KMS-11 (cell line): ENCODE measurements at regions not wholly inside any gene's neighbourhood (a gene's known extent, or its start where the extent isn't known, plus 50 kb on each side); places are given as distances from the start of the nearest gene placed in this dataset.

Experiments
- H2AFZ ChIP-seq: fragments of 200-600 bp; sonication (generic); 2 replicates; pipeline ENCODE4 v1.6.1; 2016; ENCODE audit warnings: antibody characterized with exemption, mixed run types, low read depth
- H3K27ac ChIP-seq: fragments of 200-600 bp; sonication (generic); 2 replicates; pipeline ENCODE4 v1.6.1; 2016; ENCODE audit warnings: mild to moderate bottlenecking, mixed run types
- H3K27me3 ChIP-seq: fragments of 200-600 bp; sonication (generic); 2 replicates; pipeline ENCODE4 v1.6.1; 2017; ENCODE audit warnings: mild to moderate bottlenecking, low read depth, mixed run types, moderate library complexity; ENCODE audit not compliant: insufficient read depth
- H3K36me3 ChIP-seq: fragments of 200-600 bp; sonication (generic); 2 replicates; pipeline ENCODE4 v1.6.1; 2017; ENCODE audit warnings: mild to moderate bottlenecking, mixed run types; ENCODE audit not compliant: insufficient read depth
- H3K4me1 ChIP-seq: fragments of 200-600 bp; sonication (generic); 2 replicates; pipeline ENCODE4 v1.6.1; 2016; ENCODE audit warnings: mild to moderate bottlenecking, low read depth, mixed run types; ENCODE audit not compliant: poor library complexity, severe bottlenecking
- H3K4me2 ChIP-seq: fragments of 200-600 bp; sonication (generic); 2 replicates; pipeline ENCODE4 v1.7.0; 2016; ENCODE audit warnings: mild to moderate bottlenecking, mixed run types
- H3K4me3 ChIP-seq: fragments of 200-600 bp; sonication (generic); IDR thresholded peaks from 2 replicates; pipeline ENCODE4 v1.6.1; 2017; ENCODE audit warnings: low read depth, low read length, mixed read lengths; ENCODE audit not compliant: insufficient read depth
- H3K79me2 ChIP-seq: fragments of 200-600 bp; sonication (generic); 2 replicates; pipeline ENCODE4 v1.6.1; 2016; ENCODE audit warnings: low read depth, mixed run types; ENCODE audit not compliant: insufficient read depth
- H3K9ac ChIP-seq: fragments of 200-600 bp; sonication (generic); 2 replicates; pipeline ENCODE4 v1.6.1; 2016; ENCODE audit warnings: mild to moderate bottlenecking, mixed run types
- H4K20me1 ChIP-seq: fragments of 200-600 bp; sonication (generic); 2 replicates; pipeline ENCODE4 v1.6.1; 2016; ENCODE audit warnings: mild to moderate bottlenecking, mixed run types; ENCODE audit not compliant: insufficient read depth
- TF ChIP-seq, protein P1 (sequence below): fragments of 200-600 bp; sonication (generic); conservative IDR thresholded peaks from 2 replicates; pipeline ENCODE4 v1.6.1; 2017; ENCODE audit warnings: low read depth, mild to moderate bottlenecking, antibody characterized with exemption, low read length, moderate library complexity, mixed read lengths

DNA sequence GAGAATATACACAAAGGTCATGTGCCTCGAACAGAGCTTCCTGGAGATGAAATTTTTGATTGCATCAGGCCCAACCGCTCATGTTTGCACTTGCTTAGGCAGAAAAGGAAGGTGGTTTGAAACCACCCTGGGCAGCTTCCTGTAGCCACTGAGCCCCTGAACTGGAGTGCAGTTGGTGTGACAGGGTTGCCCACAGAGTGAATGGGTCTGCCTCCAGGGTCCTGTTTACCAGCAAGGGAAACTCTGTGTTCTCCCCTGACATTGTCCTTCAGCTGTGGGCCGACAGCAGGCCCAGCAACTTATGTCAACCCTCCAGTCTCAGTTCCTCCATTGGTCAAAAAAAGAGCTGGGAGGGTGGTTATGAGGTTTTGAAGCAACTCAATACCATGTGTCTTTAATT, 289.6 kb downstream of the KIF4B start:
- H4K20me1 ChIP-seq = no peaks in the 10 kb centered on the region
- TF ChIP-seq, protein P1, sequence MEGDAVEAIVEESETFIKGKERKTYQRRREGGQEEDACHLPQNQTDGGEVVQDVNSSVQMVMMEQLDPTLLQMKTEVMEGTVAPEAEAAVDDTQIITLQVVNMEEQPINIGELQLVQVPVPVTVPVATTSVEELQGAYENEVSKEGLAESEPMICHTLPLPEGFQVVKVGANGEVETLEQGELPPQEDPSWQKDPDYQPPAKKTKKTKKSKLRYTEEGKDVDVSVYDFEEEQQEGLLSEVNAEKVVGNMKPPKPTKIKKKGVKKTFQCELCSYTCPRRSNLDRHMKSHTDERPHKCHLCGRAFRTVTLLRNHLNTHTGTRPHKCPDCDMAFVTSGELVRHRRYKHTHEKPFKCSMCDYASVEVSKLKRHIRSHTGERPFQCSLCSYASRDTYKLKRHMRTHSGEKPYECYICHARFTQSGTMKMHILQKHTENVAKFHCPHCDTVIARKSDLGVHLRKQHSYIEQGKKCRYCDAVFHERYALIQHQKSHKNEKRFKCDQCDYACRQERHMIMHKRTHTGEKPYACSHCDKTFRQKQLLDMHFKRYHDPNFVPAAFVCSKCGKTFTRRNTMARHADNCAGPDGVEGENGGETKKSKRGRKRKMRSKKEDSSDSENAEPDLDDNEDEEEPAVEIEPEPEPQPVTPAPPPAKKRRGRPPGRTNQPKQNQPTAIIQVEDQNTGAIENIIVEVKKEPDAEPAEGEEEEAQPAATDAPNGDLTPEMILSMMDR = no peak
- H3K4me2 ChIP-seq = no peak overlapping the region
- no peaks in the 10 kb centered on the region for H3K79me2 ChIP-seq
- H3K36me3 ChIP-seq = no peaks in the 10 kb centered on the region
- no peak overlapping the region for H3K4me3 ChIP-seq
- H3K4me1 ChIP-seq = no peaks in the 10 kb centered on the region
- H3K27me3 ChIP-seq = no peaks in the 10 kb centered on the region
- no peak overlapping the region for H3K9ac ChIP-seq
- no peak overlapping the region for H2AFZ ChIP-seq
- no peak overlapping the region for H3K27ac ChIP-seq

- no peak overlapping the region for H3K27ac ChIP-seq
- no peak overlapping the region for H2AFZ ChIP-seq
- no peaks in the 10 kb centered on the region for H3K79me2 ChIP-seq
- TF ChIP-seq, protein P1 = no peak
- no peaks in the 10 kb centered on the region for H3K4me1 ChIP-seq
- no peaks in the 10 kb centered on the region for H3K36me3 ChIP-seq
- no peak overlapping the region for H3K4me3 ChIP-seq
- H3K9ac ChIP-seq = no peak overlapping the region
- no peaks in the 10 kb centered on the region for H3K27me3 ChIP-seq
- H4K20me1 ChIP-seq = no peaks in the 10 kb centered on the region
- H3K4me2 ChIP-seq = no peak overlapping the region
These were observed 293.7 kb downstream of the KIF4B start for GRCh38 chr5:155307229-155307628.

DNA sequence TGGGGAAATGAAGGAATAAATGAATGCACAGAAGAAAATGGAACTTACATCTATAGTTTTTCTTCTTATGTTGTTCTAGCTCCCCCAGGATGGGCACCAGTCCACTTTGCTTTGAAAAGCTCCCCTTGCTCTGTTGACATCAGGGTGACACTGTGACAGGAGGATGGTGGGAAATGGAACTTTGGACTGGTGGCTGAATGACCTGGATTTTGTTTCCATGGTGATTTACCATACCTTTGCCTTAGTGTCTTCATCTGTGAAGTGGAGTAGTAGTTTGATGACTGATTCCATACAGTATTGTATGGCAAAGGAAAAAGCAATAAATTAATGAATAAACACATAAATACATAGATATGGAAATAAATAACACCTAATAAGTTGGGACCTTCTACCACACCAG, 294.7 kb downstream of the KIF4B start:
- H3K9ac ChIP-seq = no peak overlapping the region
- H3K4me2 ChIP-seq = no peak overlapping the region
- no peaks in the 10 kb centered on the region for H3K4me1 ChIP-seq
- no peaks in the 10 kb centered on the region for H3K27me3 ChIP-seq
- no peaks in the 10 kb centered on the region for H3K79me2 ChIP-seq
- no peak overlapping the region for H3K4me3 ChIP-seq
- no peak overlapping the region for H2AFZ ChIP-seq
- H3K27ac ChIP-seq = no peak overlapping the region
- no peaks in the 10 kb centered on the region for H4K20me1 ChIP-seq
- no peaks in the 10 kb centered on the region for H3K36me3 ChIP-seq
- TF ChIP-seq, protein P1 = no peak

GRCh38 chr5:155309021-155309746, 295.6 kb downstream of the KIF4B start:
- H3K79me2 ChIP-seq = no peaks in the 10 kb centered on the region
- no peak overlapping the region for H3K4me3 ChIP-seq
- H2AFZ ChIP-seq = no peak overlapping the region
- no peaks in the 10 kb centered on the region for H3K36me3 ChIP-seq
- H3K27ac ChIP-seq = no peak overlapping the region
- no peak overlapping the region for H3K4me2 ChIP-seq
- H3K4me1 ChIP-seq = no peaks in the 10 kb centered on the region
- H3K27me3 ChIP-seq = no peaks in the 10 kb centered on the region
- TF ChIP-seq, protein P1 = no peak
- H3K9ac ChIP-seq = no peak overlapping the region
- no peaks in the 10 kb centered on the region for H4K20me1 ChIP-seq
